Tibial nerve (tissue), 4 donors: ENCODE measurements at regions not wholly inside any gene's neighbourhood (a gene's known extent, or its start where the extent isn't known, plus 50 kb on each side); places are given as distances from the start of the nearest gene placed in this dataset.
A peak's percentile ranks its signal among the peaks of the same experiment; 100 is the strongest.

Experiments used
- DNase-seq, 2 donors: peaks; one replicate each; pipeline ENCODE4 v3.0.0-alpha.2; 2019; ENCODE audit warnings: low spot score in 2 of 2
- H3K27ac ChIP-seq, 4 donors: fragments of 200-600 bp; sonication (generic) in 3 of 4; one replicate each; pipeline ENCODE4 v1.5.1; 2017 to 2019; ENCODE audit warnings: mild to moderate bottlenecking in 1 of 4
- H3K27me3 ChIP-seq, 2 donors: fragments of 200-600 bp; sonication (generic) in 1 of 2; one replicate each; pipeline versions ENCODE4 v1.5.1 to v1.6.0; 2017 to 2019
- H3K36me3 ChIP-seq, 3 donors: fragments of 200-600 bp; sonication (generic); one replicate each; pipeline ENCODE4 v1.5.1; 2018 to 2019
- H3K4me1 ChIP-seq, 4 donors: fragments of 200-600 bp; sonication (generic) in 3 of 4; one replicate each; pipeline ENCODE4 v1.5.1; 2017 to 2019
- H3K4me3 ChIP-seq, 4 donors: fragments of 200-600 bp; sonication (generic) in 3 of 4; one replicate each; pipeline ENCODE4 v1.5.1; 2017 to 2019; ENCODE audit warnings: mild to moderate bottlenecking in 1 of 4, moderate library complexity in 1 of 4
- H3K9me3 ChIP-seq, 4 donors: fragments of 200-600 bp; sonication (generic) in 3 of 4; one replicate each; pipeline ENCODE4 v1.5.1; 2017 to 2019
- EP300 ChIP-seq, 2 donors: sonication (generic); formaldehyde crosslinking; IDR thresholded peaks; one replicate each; pipeline ENCODE4 v1.6.1; 2017; ENCODE audit warnings: antibody characterized with exemption in 2 of 2, mild to moderate bottlenecking in 1 of 2
- POLR2A ChIP-seq, 2 donors: fragments of 450-650 bp; IDR thresholded peaks; one replicate each; pipeline ENCODE4 v1.6.1; 2017; ENCODE audit warnings: antibody characterized with exemption in 2 of 2, mild to moderate bottlenecking in 2 of 2, moderate library complexity in 2 of 2
- WGBS, 2 donors: methylation state at CpG; one replicate each; pipeline ENCODE4 v1.1.5; 2018; 5-methylcytosine and 5-hydroxymethylcytosine counted together
- TF ChIP-seq, protein P1 (sequence below), 5 experiments: fragments of 200-600 bp in 3 of 5; fragments of 450-650 bp in 2 of 5; sonication (generic) in 3 of 5; IDR thresholded peaks; one replicate each; pipeline ENCODE4 v1.5.1; 2016 to 2019; ENCODE audit warnings: antibody characterized with exemption in 5 of 5, mild to moderate bottlenecking in 3 of 5, moderate library complexity in 2 of 5

DNA sequence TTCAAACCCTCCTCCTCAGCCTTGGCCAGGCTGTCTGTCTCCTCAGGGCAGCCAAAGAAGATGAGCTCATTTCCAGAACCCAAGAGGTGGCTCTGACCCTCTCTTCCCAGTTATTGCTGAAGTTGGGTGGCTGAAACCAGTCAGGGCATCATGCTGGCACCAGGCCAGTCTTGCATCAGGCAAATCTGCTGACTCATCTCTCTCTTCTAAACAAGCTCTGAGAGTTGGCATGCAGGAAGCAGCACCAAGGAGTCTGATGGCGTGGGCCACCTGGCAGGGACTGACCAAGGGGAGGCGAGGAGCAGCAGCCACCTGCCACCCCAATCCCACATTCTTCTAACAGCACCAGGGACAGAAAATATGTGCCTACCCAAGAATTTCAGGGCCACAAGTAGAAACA, 104.8 kb upstream of the ATP1A1 start:
- H3K9me3 ChIP-seq = no peaks in the 10 kb centered on the region
- peak in 1 of 2 donors; percentile 9 for DNase-seq
- H3K4me1 ChIP-seq = no peaks in the 10 kb centered on the region
- TF ChIP-seq EP300 (IDR thresholded peaks at IDR 0.05) (no peak), POLR2A (IDR thresholded peaks at IDR 0.05) (no peak)
- TF ChIP-seq, protein P1, sequence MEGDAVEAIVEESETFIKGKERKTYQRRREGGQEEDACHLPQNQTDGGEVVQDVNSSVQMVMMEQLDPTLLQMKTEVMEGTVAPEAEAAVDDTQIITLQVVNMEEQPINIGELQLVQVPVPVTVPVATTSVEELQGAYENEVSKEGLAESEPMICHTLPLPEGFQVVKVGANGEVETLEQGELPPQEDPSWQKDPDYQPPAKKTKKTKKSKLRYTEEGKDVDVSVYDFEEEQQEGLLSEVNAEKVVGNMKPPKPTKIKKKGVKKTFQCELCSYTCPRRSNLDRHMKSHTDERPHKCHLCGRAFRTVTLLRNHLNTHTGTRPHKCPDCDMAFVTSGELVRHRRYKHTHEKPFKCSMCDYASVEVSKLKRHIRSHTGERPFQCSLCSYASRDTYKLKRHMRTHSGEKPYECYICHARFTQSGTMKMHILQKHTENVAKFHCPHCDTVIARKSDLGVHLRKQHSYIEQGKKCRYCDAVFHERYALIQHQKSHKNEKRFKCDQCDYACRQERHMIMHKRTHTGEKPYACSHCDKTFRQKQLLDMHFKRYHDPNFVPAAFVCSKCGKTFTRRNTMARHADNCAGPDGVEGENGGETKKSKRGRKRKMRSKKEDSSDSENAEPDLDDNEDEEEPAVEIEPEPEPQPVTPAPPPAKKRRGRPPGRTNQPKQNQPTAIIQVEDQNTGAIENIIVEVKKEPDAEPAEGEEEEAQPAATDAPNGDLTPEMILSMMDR (IDR thresholded peaks at IDR 0.05) = no peak
- H3K27me3 ChIP-seq = no peaks in the 10 kb centered on the region
- H3K4me3 ChIP-seq = no peak overlapping the region
- H3K27ac ChIP-seq = no peak overlapping the region
- H3K36me3 ChIP-seq = no peaks in the 10 kb centered on the region
- WGBS, 2 donors = 51 to 69% methylated on average over 2 of the region's 2 CpGs

DNA sequence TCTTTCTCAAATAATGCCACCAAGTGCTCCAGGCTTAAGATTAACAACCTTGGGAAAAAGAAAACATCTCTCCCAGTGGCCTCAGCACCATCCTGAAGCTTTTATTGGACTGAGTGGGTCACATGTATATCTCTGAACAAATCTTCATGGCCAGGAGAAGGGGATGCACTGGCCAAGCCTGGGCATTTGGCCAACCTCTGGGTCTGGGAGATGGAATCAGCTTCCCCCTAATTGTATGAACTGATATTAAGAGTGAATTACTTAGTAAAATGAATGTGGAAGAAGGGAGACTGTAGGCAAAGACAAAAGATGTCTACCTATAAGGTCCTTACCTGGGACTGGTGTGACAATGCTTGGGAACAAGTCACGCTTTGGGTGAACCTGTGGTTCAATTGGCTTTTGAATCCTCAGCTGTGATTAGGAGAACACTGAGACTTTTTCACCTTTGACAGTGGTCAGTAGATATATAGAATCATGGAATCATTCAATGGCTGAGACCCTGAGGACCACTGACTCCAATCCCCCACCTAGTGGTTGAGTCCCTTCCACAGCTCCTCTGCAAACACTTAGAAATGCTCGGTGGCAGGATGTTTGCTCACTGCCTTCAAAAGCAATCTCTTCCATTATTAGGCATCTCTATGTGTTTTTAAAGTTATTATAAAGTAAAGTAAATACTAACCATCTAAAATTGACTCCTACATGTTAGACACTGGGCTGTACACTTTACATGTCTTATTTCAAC, 102.6 kb upstream of the ATP1A1 start:
- TF ChIP-seq, protein P1 (IDR thresholded peaks at IDR 0.05) = no peak
- TF ChIP-seq EP300 (IDR thresholded peaks at IDR 0.05) (no peak), POLR2A (IDR thresholded peaks at IDR 0.05) (no peak)

DNA sequence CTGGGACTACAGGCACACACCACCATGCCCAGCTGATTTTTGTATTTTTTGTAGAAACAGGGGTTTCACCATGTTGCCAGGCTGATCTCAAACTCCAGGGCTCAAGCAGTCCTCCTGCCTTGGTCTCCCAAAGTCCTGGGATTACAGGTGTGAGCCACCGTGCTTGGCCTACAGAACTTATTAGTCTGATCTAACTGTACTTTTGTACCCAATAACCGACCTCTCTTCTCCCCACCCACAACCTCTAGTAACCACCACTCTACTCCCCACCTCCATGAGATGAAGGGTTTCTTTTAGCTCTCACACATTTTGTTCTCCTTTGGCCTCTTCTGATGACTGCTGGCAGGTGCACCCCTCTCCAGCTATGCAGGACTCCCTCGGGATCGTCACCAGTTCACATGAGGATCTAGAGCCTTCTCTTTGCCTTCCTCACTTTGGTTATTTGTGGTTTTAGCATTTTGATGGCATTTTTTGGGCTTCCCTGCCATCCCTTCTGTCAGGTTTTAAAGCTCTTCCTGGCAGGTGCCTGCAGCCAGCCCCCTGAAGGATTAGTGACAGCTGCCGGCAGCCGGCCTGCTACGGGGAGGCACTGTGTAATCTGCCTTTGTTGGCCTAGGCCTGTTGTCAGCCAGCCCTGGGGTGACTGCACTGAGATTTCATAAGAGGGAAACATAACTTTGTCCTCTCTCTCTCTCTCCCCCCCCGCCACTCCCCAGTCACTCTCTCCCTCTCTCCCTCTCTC, 99.8 kb upstream of the ATP1A1 start:
- TF ChIP-seq POLR2A (IDR thresholded peaks at IDR 0.05) (no peak), EP300 (IDR thresholded peaks at IDR 0.05) (no peak)
- TF ChIP-seq, protein P1 (IDR thresholded peaks at IDR 0.05) = no peak
- no peak for DNase-seq
- H3K4me3 ChIP-seq = no peak overlapping the region
- no peaks in the 10 kb centered on the region for H3K27me3 ChIP-seq
- WGBS, 2 donors = 76 to 79% methylated on average over 8 of the region's 8 CpGs
- no peak overlapping the region for H3K27ac ChIP-seq
- no peaks in the 10 kb centered on the region for H3K4me1 ChIP-seq
- no peaks in the 10 kb centered on the region for H3K9me3 ChIP-seq
- H3K36me3 ChIP-seq = no peaks in the 10 kb centered on the region

More for the DNA sequence above, 102.6 kb upstream of the ATP1A1 start:
- no peaks in the 10 kb centered on the region for H3K36me3 ChIP-seq
- H3K4me3 ChIP-seq = no peak overlapping the region
- H3K4me1 ChIP-seq = no peaks in the 10 kb centered on the region
- no peaks in the 10 kb centered on the region for H3K9me3 ChIP-seq
- H3K27ac ChIP-seq = no peak overlapping the region
- DNase-seq = no peak
- no peaks in the 10 kb centered on the region for H3K27me3 ChIP-seq
- WGBS, 2 donors = 66 to 78% methylated on average over 2 of the region's 2 CpGs

DNA sequence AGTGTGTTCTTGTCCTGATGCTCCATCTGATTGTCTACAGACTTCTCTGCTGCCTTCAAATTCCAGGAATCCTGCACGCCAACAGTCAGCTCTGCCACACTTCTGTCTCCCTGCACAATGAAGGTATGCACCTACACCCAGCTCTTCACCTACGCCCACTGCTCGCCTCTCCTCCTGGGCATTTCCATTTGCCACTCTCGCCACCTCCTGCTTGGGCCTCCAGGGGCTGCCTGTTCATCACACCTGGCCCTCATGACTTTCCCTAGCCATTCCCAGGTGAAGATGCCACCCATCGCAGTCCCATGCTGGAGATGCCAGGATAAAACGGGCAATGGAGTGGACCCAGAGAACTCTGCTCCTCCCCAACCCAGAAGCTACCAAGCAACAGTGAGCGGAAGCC, 96.5 kb upstream of the ATP1A1 start:
- TF ChIP-seq POLR2A (IDR thresholded peaks at IDR 0.05) = no peak
- TF ChIP-seq EP300 (IDR thresholded peaks at IDR 0.05) = no peak
- TF ChIP-seq, protein P1 (IDR thresholded peaks at IDR 0.05) = no peak
- H3K27me3 ChIP-seq = no peaks in the 10 kb centered on the region
- DNase-seq = no peak
- WGBS, 2 donors = 92 to 97% methylated on average over 7 of the region's 7 CpGs
- no peaks in the 10 kb centered on the region for H3K36me3 ChIP-seq
- H3K9me3 ChIP-seq = no peaks in the 10 kb centered on the region
- no peak overlapping the region for H3K27ac ChIP-seq
- H3K4me1 ChIP-seq = no peaks in the 10 kb centered on the region
- no peak overlapping the region for H3K4me3 ChIP-seq
